ENCODE measurements at regions not wholly inside any gene's neighbourhood (a gene's known extent, or its start where the extent isn't known, plus 50 kb on each side); places are given as distances from the start of the nearest gene placed in this dataset.

GRCh38 chr4:122232633-122233032 is 80.5 kb downstream of the BLTP1 start:
- ChIA-PET CTCF (no interaction called here), POLR2A (no interaction called here)
- Histone ChIP-seq H3K9me3 (ENCODE audit: control insufficient read depth in 1 of 2, insufficient read depth in 1 of 2, low read length in 2 of 2) (no peaks in the 10 kb centered on the region), H3K4me3 (ENCODE audit: low read length) (no peak overlapping the region), H3K4me1 (ENCODE audit: insufficient read depth, low read length) (no peaks in the 10 kb centered on the region), H3K27me3 (ENCODE audit: control insufficient read depth in 1 of 2, insufficient read depth in 2 of 2, low read length in 2 of 2) (no peaks in the 10 kb centered on the region), H3K27ac (ENCODE audit: low read depth in 1 of 2, low read length in 2 of 2) (no peak overlapping the region), H3K36me3 (ENCODE audit: insufficient read depth, low read length) (peaks cover 53% of the 10 kb centered on the region)
- Mint-ChIP-seq H3K36me3 (ENCODE audit: low read depth) (peaks cover 86% of the 10 kb centered on the region), H3K27me3 (no peaks in the 10 kb centered on the region), H3K4me3 (no peak overlapping the region), H3K4me1 (ENCODE audit: low read depth) (no peaks in the 10 kb centered on the region), H3K27ac (no peak overlapping the region), H3K9me3 (no peaks in the 10 kb centered on the region)
- ATAC-seq (ENCODE audit: poor library complexity) (no peak), DNase-seq (no peak)
- intact Hi-C loops (cut with DNase I, micrococcal nuclease) = no loop called here
- TF ChIP-seq CTCF (IDR thresholded peaks at IDR 0.05) = no peak

- no peaks in the 10 kb centered on the region for H3K9me3 ChIP-seq (ENCODE audit: control insufficient read depth in 1 of 2, insufficient read depth in 1 of 2, low read length in 2 of 2)
- H3K36me3 Mint-ChIP-seq (ENCODE audit: low read depth) = peaks cover 88% of the 10 kb centered on the region
- H3K27ac Mint-ChIP-seq = no peak overlapping the region
- CTCF ChIA-PET = no interaction called here
- H3K4me1 ChIP-seq (ENCODE audit: insufficient read depth, low read length) = no peaks in the 10 kb centered on the region
- H3K4me3 Mint-ChIP-seq = no peak overlapping the region
- H3K27me3 Mint-ChIP-seq = no peaks in the 10 kb centered on the region
- H3K9me3 Mint-ChIP-seq = no peaks in the 10 kb centered on the region
- H3K4me1 Mint-ChIP-seq (ENCODE audit: low read depth) = no peaks in the 10 kb centered on the region
- DNase-seq (no peak), ATAC-seq (ENCODE audit: poor library complexity) (no peak)
- H3K4me3 ChIP-seq (ENCODE audit: low read length) = no peak overlapping the region
- TF ChIP-seq CTCF (IDR thresholded peaks at IDR 0.05) = no peak
- H3K36me3 ChIP-seq (ENCODE audit: insufficient read depth, low read length) = peaks cover 55% of the 10 kb centered on the region
- intact Hi-C loops (cut with DNase I, micrococcal nuclease) = no loop called here
- H3K27ac ChIP-seq (ENCODE audit: low read depth in 1 of 2, low read length in 2 of 2) = no peak overlapping the region
- POLR2A ChIA-PET = no interaction called here
- no peaks in the 10 kb centered on the region for H3K27me3 ChIP-seq (ENCODE audit: control insufficient read depth in 1 of 2, insufficient read depth in 2 of 2, low read length in 2 of 2)
Observed at GRCh38 chr4:122234686-122235085, 82.6 kb downstream of the BLTP1 start.

- Histone ChIP-seq H3K4me3 (ENCODE audit: low read length) (no peak overlapping the region), H3K27me3 (ENCODE audit: control insufficient read depth in 1 of 2, insufficient read depth in 2 of 2, low read length in 2 of 2) (no peaks in the 10 kb centered on the region), H3K27ac (ENCODE audit: low read depth in 1 of 2, low read length in 2 of 2) (no peak overlapping the region), H3K4me1 (ENCODE audit: insufficient read depth, low read length) (no peaks in the 10 kb centered on the region), H3K36me3 (ENCODE audit: insufficient read depth, low read length) (peaks cover 69% of the 10 kb centered on the region), H3K9me3 (ENCODE audit: control insufficient read depth in 1 of 2, insufficient read depth in 1 of 2, low read length in 2 of 2) (no peaks in the 10 kb centered on the region)
- ATAC-seq (ENCODE audit: poor library complexity) = no peak
- TF ChIP-seq CTCF (IDR thresholded peaks at IDR 0.05) = no peak
- DNase-seq = no peak
- Mint-ChIP-seq H3K4me3 (no peak overlapping the region), H3K4me1 (ENCODE audit: low read depth) (no peaks in the 10 kb centered on the region), H3K9me3 (no peaks in the 10 kb centered on the region), H3K27ac (no peak overlapping the region), H3K27me3 (no peaks in the 10 kb centered on the region), H3K36me3 (ENCODE audit: low read depth) (peaks cover 84% of the 10 kb centered on the region)
- intact Hi-C loops (cut with DNase I, micrococcal nuclease) = no loop called here
- POLR2A ChIA-PET = interaction anchor here (0.6 kb wide), 1 partner anchor 265 kb away, joined by 3 read pairs; no protein-coding TSS in a partner anchor
- CTCF ChIA-PET = interaction anchor here (1.3 kb wide), 1 partner anchor 25 kb away, joined by 3 read pairs; no protein-coding TSS in a partner anchor
Observed at GRCh38 chr4:122243785-122244184, 91.7 kb downstream of the BLTP1 start.

Data from CD4-positive, alpha-beta T cell (primary cell).